ENCODE measurements at regions not wholly inside any gene's neighbourhood (a gene's known extent, or its start where the extent isn't known, plus 50 kb on each side); places are given as distances from the start of the nearest gene placed in this dataset.

DNA sequence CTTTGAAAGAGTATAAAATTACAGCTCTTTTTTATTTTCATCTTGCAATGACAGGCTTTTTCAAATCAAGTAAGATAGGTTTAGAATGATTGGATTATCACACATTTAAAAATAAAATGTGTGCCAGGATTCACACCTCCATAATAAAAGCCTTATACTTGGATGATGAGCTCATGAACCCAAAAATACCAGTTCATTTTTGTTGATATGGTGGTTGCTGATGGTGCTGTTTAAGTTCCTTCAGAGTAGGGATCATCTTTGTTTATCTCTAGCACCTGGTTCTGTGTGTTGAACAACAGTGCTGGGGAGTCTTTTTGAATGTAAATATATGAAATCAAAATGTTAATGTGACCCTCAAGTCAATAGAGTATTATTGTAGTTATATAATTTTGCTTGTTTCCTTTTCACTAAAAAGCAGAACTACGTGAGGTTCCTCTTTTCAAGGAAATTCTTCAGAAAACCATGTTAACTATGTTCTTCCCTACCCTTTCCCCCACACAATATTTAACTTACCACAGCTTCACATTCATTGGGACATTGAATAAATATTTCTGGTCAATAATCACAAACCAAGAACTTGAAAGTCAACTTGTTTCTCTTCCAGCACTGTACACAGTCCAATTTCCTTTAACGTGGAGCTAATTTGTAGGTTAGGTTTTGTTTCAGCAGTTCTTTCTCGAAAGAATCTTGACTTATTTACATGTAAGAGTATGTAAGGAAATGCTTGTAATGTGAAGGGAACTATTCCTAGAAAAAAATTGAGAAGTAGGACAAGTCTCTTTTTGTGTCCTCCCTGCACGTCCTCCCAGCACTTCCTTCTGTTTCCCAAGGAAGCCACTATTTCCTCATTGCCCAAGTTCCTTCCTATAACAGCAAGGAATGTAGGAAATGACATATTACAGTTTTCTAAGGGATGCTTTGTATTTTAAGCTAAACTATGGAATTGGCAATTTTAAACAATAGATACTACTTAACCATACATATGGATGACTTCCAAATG, 945.9 kb upstream of the CITED2 start:
- DNase-seq (ENCODE audit: low read depth), result no peak

DNA sequence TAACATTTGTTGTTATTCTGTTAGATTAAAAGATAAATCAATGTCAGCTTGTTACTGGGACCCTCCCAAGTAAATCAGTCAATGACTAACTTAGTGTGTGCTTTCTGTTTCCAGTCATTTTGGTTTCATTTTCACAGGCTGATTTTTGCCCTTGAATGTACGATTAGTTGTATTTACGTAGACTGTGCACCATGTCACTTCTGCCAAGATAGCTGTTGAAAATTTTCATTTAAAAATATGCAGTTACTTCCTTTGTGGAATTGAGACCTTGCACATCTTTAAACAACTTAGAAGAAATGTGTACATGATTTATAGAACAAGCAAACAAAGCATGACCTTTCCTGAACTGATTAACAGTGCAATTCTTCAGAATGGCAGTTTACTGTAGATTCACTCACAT, 944.8 kb upstream of the CITED2 start:
- DNase-seq (ENCODE audit: low read depth), result no peak

DNA sequence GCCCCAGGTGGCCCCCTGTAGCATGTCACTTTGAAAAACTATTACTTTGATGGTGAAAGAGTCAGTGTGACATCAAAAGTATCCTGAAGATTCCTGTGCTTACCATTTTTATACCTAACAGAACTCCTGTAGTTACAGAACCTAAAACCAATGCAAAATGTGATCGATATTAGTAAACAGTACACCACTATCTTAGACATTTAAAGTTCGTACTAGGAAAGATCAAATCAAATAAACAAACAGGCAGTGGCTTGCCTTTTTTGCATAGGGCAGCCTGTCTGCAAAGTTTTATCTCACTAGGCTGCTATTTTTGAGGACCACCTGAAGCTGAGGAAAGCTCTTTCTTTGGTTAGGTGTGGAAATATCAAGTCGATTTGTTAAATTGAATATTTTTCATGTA, 944.0 kb upstream of the CITED2 start:
- DNase-seq (ENCODE audit: low read depth), result no peak

DNA sequence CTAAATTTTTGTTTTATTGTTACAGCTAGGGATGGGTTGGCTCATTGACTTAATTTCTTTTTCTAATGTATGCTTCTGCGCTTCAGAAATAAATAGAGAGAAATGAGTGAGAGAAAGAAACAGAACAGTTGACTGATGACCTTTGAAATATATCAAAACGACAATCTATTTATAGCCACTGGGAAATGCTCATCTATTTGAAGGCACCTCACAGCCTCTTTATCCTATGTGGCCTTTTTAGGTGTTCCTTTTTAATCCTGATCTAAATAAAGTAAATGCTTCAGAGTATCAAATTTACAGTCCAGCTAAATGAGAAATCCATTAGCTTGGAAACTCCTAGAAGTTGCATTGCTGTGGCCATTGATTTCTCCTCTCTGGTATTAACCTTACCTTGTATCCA, 943.5 kb upstream of the CITED2 start:
- no peak for DNase-seq (ENCODE audit: low read depth)

DNA sequence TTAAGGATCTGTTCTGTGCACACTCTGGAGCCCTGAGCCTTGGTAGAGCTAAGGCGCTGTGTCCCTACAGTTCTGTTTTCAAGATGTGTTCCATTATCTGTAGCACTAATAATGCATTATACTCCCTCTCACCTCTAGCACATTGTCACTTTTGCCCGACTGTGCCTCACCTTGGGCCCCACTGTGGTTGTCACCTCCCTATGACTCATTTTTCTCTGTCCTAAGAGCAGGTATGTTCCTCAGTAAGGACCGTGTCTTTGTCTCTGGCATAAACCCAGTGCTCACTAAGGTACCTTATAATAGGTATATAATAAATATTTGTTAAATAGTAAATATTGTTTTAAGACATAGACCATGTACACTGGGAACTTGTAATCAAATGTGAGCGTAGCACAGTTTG, 942.5 kb upstream of the CITED2 start:
- DNase-seq (ENCODE audit: low read depth), result no peak

DNA sequence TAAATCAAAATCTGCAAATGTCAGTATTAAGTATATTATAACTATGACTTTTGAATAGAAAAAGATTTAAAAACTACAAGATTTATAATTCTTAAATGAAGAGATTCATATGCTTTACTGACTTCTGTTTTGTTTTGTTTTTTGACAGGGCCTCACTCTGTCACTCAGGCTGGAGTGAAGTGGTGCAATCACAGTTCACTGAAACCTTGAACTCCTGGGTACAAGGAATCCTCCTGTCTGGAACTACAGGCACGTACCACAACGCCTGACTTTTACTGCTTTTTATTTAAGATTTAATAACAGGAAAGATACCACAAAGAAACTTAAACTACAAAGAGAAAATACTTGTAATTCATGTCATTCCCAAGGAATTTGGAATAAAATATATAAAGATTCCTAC, 940.2 kb upstream of the CITED2 start:
- no peak for DNase-seq (ENCODE audit: low read depth)

DNA sequence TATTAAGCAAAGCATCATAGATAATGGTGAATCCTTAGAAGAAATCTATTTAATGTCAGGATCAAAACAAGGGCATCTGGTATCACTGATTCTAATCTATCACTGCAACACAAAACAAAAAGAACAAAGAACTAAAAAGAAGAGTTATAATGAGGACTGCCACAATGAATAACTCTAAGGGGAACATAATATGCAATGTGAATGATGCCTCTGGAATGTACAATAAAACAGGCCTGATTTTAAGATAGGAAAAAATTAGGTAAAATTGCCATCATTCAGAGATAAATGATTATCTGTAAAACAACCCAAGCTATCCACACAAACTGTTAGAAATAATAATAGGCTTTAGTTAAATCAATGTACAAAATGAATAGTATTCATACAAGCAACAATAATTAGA, 936.7 kb upstream of the CITED2 start:
- no peak for DNase-seq (ENCODE audit: low read depth)

DNA sequence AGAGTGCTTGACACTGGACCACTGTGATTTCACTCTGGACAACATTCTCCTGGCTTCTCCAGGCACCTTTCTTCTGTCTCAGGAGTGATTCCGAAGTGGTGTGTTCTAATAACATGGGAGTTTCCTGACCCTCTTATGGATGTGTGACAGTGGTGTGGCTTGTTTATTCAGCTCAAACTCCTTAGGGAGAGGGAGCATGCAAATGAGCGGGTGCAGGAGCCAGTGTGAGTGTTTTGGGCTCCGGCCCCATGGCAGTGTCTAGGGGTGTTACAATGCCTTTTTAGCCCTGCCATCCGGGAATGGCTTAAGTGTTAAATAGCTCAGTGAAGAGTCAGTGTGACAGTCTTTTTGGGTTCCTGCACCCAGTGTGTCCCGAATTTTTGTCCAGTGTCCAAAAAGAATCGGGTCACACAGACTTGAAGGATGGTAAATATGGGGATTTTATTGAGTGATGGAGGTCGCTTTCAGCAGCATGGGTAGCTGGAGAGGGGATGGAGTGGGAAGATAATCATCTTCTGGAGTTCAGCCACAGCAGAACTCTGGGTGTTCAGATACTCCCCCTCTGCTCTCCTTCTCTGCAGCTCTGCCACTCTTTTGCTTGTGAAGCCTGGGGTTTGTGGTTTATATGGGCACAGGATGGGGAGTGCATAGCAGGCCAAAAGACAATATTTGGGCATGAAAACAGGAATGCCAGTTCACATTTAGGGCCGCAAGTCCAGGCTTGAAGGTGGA, 928.9 kb upstream of the CITED2 start:
- no peak for DNase-seq (ENCODE audit: low read depth)

DNA sequence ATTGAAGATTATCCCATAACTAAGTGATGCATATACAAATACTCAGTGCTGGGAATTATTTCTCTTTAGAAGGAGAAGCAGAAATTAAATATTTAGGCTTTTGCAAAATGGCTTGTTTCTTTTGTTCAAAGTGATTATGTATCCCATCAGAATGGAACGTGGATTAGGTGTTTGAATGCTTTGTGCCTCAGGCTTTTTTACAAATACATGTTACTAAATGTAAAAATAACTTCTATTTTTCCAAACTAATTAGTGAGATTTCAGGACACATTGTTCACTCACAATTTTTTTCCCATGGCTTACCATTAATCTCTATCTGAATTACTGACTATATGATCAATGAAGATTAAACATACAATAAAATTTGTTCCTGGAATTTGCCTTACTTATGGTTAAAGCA, 925.9 kb upstream of the CITED2 start:
- DNase-seq (ENCODE audit: low read depth), result no peak

DNA sequence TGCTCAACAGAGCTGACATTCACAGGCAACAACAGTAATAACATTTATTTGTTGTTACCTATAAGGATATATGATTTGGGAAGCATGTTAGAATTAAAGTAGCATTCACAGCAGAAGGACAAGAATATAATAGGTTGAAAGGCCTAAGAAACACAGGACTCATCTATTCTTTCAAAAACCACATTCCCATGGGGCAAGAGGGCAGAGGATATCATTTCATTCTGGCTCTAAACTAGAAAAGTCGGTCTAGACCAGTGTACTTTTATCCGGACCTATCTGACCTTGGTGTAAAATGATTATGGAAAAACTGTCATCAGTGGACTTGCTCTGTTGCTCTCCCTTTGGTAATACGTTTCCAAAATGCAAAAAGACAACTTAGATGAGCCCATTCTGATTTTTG, 914.7 kb upstream of the CITED2 start:
- no peak for DNase-seq (ENCODE audit: low read depth)

DNA sequence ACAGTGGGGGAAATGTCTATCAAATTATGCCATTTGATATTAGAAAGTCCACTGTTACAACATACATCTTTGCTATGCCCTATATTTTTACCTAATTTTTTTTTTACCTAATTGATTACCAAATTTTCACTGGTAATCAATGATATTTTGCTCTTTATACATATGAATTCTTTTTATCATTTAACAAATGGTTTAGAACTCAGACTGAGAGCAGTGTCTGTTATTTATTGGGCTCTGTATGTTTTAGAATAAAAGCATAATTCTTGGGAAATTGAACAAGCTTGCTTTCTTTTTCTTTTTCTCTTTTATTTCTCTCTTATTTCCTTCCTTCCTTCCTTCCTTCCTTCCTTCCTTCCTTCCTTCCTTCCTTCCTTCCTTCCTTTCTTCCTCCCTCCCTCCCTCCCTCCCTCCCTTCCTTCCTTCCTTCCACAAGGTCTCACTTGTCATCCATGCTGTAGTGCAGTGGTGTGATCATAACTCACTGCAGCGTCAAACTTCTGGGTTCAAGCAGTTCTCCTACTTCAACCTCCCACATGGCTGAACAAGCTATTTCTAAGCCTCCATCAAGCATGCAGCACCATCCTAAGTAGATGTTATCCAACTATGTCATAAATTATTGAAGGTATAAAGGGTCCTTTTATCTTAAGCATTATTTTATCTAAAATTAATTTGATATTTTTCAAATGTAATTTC, 911.7 kb upstream of the CITED2 start:
- no peak for DNase-seq (ENCODE audit: low read depth)

DNA sequence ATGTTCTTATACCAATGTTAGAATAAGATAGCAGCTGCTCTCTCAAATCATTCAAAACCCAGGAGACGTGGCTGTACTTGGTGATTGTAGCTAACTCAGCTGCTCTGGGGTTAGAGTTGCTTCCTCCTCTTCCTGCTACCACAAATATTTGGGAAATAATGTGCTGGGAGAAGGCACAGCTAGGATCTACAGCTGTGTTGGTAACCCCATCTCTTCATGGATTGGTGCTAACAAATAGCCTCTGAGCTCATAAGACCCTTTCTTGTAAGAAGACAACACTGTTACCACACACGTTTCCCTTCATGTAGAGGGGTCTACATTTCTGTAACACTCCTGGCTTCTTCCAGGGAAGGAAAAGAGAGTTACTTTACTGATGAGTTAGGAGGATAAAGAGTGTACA, 911.0 kb upstream of the CITED2 start:
- no peak for DNase-seq (ENCODE audit: low read depth)

DNA sequence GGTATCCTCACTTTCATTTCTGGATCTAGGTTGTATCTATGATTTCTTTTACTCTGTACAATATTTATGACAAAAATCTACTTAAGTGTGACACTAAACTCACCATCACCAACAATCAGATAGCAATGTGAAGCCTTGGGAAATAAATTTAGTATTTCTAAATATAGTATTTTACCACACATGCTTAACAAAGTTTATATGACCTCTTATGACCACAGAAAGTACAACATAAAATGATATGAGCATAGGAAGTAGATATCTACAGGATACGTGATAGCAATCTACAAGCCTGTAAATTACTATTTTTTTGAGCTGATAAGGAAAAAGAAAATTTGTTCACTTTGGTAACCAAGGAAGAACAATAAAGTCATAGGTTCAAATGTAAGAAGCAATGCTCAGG, 910.4 kb upstream of the CITED2 start:
- no peak for DNase-seq (ENCODE audit: low read depth)

DNA sequence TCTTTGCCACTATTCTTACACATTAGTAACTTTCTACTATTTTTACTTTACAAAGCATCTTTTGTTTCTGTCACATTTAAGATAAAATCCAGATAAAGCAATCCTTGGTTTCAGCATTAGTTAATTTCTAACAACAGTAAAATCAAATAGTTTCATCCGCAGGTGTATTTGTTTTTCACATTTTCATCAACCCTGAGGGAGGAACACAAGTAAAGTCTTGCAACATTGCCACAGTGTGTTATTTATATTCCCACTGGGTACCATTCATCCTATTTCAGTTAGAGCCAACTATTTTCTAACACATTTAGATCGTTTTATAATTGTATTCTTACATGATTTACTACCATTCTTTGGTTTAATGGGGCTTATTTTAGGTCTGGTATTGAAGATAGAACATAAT, 908.7 kb upstream of the CITED2 start:
- DNase-seq (ENCODE audit: low read depth), result no peak

DNA sequence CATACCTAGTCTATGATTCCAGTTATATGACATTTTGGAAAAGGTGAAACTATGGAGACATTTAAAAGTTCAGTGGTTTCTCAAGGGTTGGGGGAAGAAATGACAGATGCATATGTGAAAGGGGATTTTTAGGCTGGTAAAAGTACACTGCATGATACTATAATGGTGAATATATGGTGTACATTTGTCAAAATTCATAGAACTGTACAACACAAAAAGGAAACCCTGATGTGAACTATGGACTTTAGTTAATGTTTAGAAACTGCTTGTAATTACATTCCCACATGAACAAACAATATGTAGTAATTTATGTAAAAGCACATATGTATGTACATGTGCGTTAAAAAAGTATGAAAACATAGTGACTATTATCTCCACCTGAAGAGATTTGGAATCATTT, 907.3 kb upstream of the CITED2 start:
- no peak for DNase-seq (ENCODE audit: low read depth)

DNA sequence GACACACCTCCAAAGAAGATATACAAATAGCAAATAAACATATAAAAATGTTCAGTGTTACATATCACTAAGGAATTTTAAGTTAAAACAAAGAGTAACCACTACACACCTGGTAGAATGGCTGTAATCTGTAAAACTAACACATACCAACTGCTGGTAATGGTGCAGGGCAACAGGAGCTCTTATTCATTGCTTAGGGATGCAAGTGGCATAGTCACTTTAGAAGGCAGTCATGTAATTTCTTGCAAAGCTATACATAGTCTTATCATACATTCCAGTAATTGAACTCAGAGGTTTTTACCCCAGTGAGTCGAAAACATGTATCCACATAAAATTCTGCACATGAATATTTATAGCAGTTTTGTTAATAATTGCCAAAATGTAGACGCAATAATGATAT, 906.8 kb upstream of the CITED2 start:
- DNase-seq (ENCODE audit: low read depth), result no peak

DNA sequence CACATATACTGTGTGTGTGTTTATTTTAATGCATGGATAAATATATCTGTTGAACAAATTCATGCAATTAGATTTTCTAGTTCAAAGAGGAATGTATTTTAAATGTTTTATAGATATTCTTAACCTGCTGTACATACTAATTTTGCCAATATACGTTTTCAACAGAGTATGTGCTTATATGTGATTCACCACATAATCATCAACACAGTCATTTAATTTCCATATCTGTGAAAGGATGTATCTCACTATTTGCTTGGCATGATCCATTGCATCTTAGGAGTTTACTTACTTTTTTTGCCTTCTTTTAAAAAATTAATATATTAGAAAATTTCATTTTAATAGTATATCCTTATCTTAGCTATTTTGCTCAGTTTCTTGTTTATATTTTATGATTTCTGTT, 902.3 kb upstream of the CITED2 start:
- no peak for DNase-seq (ENCODE audit: low read depth)

DNA sequence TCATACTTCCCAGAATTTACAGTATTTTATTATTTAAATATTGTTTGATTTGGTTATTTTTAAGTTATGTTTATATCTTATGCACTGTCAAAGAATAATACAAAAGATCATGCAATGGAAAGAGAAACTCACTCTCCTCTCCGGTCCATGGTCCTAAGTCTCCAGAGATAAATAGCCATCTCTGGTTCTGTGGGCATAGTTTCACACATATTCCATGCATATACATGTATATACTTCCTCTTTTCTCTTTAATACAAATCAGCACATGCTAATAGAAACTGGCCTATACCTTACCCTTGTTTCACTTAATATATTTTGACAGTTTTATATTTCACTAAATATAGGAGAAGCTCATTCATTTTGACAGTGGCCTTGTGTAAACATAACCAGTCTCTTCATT, 901.7 kb upstream of the CITED2 start:
- DNase-seq (ENCODE audit: low read depth), result no peak

DNA sequence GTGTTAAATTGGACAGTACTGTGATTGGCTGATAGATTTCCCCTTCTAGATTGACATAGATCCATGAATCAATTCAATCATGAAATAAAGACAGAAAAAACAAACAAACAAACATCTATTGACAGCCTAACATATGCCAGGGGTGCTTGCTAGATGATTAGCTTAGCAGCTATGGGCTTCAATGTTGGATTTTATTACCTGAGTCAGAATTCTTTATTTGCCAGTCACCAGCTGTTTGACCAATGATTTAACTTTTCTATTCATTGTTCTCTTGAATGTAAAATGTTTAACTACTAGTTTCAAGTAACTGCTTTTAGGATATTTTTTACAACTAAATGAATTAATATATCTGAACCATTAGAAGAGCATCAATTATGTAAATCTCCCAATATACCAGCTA, 901.3 kb upstream of the CITED2 start:
- DNase-seq (ENCODE audit: low read depth), result no peak

DNA sequence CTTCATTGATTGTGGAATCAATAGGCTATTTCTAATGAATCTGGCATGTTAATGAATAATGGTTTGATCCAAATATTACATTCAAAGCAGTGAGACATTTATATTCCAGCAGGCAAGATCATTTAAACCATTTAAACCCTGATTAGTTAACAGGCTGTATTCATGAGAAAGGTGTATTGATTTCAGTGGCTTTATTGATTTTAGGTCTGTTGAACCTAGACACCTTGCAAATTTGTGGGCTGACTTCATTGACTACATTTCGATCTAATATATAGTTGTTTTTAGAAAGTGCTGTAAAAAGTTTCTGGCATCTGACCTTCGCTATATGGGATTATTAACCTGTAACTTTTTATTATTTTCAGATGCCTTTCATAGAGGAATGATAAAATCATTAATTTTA, 900.1 kb upstream of the CITED2 start:
- DNase-seq (ENCODE audit: low read depth), result no peak

DNA sequence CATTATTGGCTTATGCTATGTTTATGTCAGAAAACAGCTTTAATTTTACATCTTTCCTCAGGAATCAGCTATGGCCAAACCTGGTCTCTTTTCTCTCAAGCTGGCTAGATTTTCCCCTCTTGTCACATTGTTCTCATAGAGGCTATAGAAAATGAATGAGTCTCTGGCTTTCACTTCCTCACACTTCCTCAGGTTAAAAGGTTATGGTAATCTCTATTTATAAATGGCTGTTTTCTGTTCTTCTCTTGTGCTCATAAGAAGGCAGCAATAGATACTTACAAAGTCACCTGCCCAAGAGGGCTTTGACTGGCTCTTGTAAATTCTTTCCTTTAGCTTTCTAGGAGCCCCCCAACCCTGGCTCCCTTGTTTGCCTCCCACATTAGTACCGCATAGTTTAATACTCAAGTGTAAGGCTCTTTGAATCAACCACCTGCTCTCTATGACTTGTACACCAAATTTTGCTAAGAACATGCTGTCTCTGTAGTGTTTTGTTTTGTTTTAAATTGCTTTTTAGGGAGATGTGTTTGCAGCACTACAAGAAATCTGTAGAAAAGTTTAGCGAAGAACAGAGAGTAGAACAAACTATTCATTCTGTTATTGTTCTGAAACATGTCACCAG, 897.4 kb upstream of the CITED2 start:
- DNase-seq (ENCODE audit: low read depth), result no peak

DNA sequence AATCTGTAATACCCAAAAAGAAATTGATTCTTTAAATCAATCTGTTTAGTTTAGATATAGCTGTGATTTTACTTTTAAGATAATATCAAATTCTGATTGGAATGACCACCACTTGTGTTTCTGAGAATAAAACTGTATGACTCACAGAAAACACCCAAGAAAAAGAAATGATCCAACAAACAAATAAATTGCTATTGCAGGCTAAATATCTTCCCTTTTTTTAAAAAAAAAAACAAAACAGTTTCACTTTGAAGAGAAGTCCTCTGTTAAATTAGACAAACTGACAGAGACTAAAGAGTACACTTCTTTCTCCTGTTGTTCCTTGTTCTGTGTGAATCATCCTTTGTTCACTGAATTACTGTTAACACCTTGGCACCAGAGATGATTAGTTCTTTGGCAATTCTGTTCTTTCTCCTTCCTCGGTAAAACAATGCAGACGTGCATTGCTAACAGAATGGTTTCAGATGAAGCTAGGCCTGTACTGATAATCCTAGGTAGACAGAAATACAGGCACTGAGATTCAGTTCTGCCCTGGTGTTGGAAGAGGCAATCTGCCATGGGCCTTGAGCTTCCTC, 895.2 kb upstream of the CITED2 start:
- DNase-seq (ENCODE audit: low read depth), result no peak

Data from T-helper 22 cell (primary cell).